ENCODE measurements at regions not wholly inside any gene's neighbourhood (a gene's known extent, or its start where the extent isn't known, plus 50 kb on each side); places are given as distances from the start of the nearest gene placed in this dataset.

GRCh38 chr2:220318508-220318907 lies 691.1 kb downstream of the SLC4A3 start:
- WGBS (ENCODE audit: extremely low coverage, insufficient read length, low lambda C conversion rate) = no CpG with 5 or more reads among the region's 1 CpG

More at GRCh38 chr2:220318508-220318907, 691.1 kb downstream of the SLC4A3 start:
- Histone ChIP-seq H3K23ac (ENCODE audit: insufficient read length, low read depth, low read length) (no peak overlapping the region), H3K4me2 (ENCODE audit: insufficient read depth, insufficient read length, low read length) (no peak overlapping the region), H3K79me1 (ENCODE audit: insufficient read depth, low read depth, low read length, poor library complexity, severe bottlenecking) (no peaks in the 10 kb centered on the region), H4K8ac (replicated peaks; ENCODE audit: insufficient read length, low read depth, low read length) (no peak overlapping the region), H3K23me2 (ENCODE audit: insufficient read length, low read depth, low read length, poor library complexity, severe bottlenecking) (no peaks in the 10 kb centered on the region), H3K9me3 (ENCODE audit: control insufficient read depth, low read depth, low read length) (no peaks in the 10 kb centered on the region), H3K79me2 (ENCODE audit: insufficient read depth, low read length) (no peaks in the 10 kb centered on the region), H3K9ac (ENCODE audit: extremely low read depth, insufficient read length, low read length) (no peak overlapping the region), H3K14ac (ENCODE audit: insufficient read depth, low read length) (no peak overlapping the region), H3K4me1 (ENCODE audit: insufficient read depth, low read length) (no peaks in the 10 kb centered on the region), H3K27ac (ENCODE audit: insufficient read length, low read depth, low read length) (no peak overlapping the region), H2BK5ac (ENCODE audit: insufficient read length, low read length) (no peak overlapping the region), H2BK15ac (ENCODE audit: low read depth, low read length) (no peak overlapping the region), H2AK5ac (ENCODE audit: insufficient read length, low read length) (no peak overlapping the region), H4K5ac (ENCODE audit: insufficient read length, low read depth, low read length) (no peak overlapping the region), H4K20me1 (ENCODE audit: control insufficient read depth, insufficient read depth, insufficient read length) (no peaks in the 10 kb centered on the region), H2BK20ac (ENCODE audit: low read depth, low read length, poor library complexity, severe bottlenecking) (no peak overlapping the region), H3K4ac (ENCODE audit: low read depth, low read length) (no peak overlapping the region), H3T11ph (ENCODE audit: low read length) (no peak overlapping the region), H3K18ac (ENCODE audit: insufficient read length, low read depth, low read length) (no peak overlapping the region), H4K91ac (ENCODE audit: insufficient read length, low read depth, low read length) (no peak overlapping the region), H3K27me3 (ENCODE audit: insufficient read depth, low read length) (no peaks in the 10 kb centered on the region), H3K56ac (ENCODE audit: insufficient read length, low read depth, low read length) (no peak overlapping the region), H2BK120ac (ENCODE audit: low read depth, low read length, poor library complexity, severe bottlenecking) (no peak overlapping the region), H2BK12ac (ENCODE audit: insufficient read length, low read depth, low read length) (no peak overlapping the region), H2AFZ (ENCODE audit: low read length) (no peak overlapping the region)
- no peaks in the 10 kb centered on the region; the same call in 1 of the 2 replicates for H3K27me3 Mint-ChIP-seq (ENCODE audit: low read depth)
- no peak for TF ChIP-seq CTCF (conservative IDR thresholded peaks at IDR 0.05)
- no peaks in the 10 kb centered on the region for H3K36me3 Mint-ChIP-seq (ENCODE audit: insufficient read depth in 1 of 3, low read depth in 3 of 3)
- no peaks in the 10 kb centered on the region; a peak in 1 of 5 replicates for H3K9me3 Mint-ChIP-seq
- no peak overlapping the region; a peak in 1 of 5 replicates for H3K4me3 Mint-ChIP-seq
- H3K27ac Mint-ChIP-seq = no peak overlapping the region
- H3K4me1 Mint-ChIP-seq = no peaks in the 10 kb centered on the region
- DNase-seq = no peak
